Astrocyte of the cerebellum (primary cell): ENCODE measurements at regions not wholly inside any gene's neighbourhood (a gene's known extent, or its start where the extent isn't known, plus 50 kb on each side); places are given as distances from the start of the nearest gene placed in this dataset.

Experiments used
- DNase-seq: peaks from one replicate; pipeline ENCODE4 v3.0.0-alpha.2; 2011; ENCODE audit warnings: low read depth
- H3K4me3 ChIP-seq: 2 replicates; pipeline ENCODE4 v1.5.1; 2011; ENCODE audit warnings: mild to moderate bottlenecking, low read depth, low read length, moderate library complexity
- CTCF ChIP-seq: IDR thresholded peaks from 2 replicates; pipeline ENCODE4 v1.5.1; 2012; ENCODE audit warnings: low read length, low read depth, moderate library complexity, mild to moderate bottlenecking; ENCODE audit errors: missing control alignments
- in situ Hi-C: cut with HindIII; loops from 2 replicates; pipeline ENCODE4 v1.10.0; 2017; ENCODE audit warnings: low sequenced_read_pairs

- DNase-seq: no peak
- in situ Hi-C loops: loop anchor here (25.0 kb wide), 1 partner anchor 176 kb away; no protein-coding TSS in a partner anchor
- no peak for TF ChIP-seq CTCF
- no peak overlapping the region for H3K4me3 ChIP-seq
These were observed 87.7 kb upstream of the BARX2 start for GRCh38 chr11:129287920-129288319.

- in situ Hi-C loops: loop anchor here (25.0 kb wide), 1 partner anchor 175 kb away; no protein-coding TSS in a partner anchor
- no peak overlapping the region for H3K4me3 ChIP-seq
- DNase-seq: no peak
- no peak for TF ChIP-seq CTCF
These were observed 88.8 kb upstream of the BARX2 start for GRCh38 chr11:129286813-129287212.

GRCh38 chr11:129285402-129285786 is 90.3 kb upstream of the BARX2 start:
- in situ Hi-C loops: loop anchor here (25.0 kb wide), 1 partner anchor 173 kb away; no protein-coding TSS in a partner anchor
- no peak for TF ChIP-seq CTCF
- DNase-seq: no peak
- no peak overlapping the region for H3K4me3 ChIP-seq

- no peak for TF ChIP-seq CTCF
- H3K4me3 ChIP-seq: no peak overlapping the region
- in situ Hi-C loops: loop anchor here (25.0 kb wide), 1 partner anchor 171 kb away; no protein-coding TSS in a partner anchor
- DNase-seq: no peak
These were observed 91.0 kb upstream of the ARHGAP32 start for GRCh38 chr11:129283141-129283540.

- no peak for DNase-seq
- no peak for TF ChIP-seq CTCF
- H3K4me3 ChIP-seq: no peak overlapping the region
- in situ Hi-C loops: loop anchor here (25.0 kb wide), 1 partner anchor 170 kb away; no protein-coding TSS in a partner anchor
These were observed 90.5 kb upstream of the ARHGAP32 start for GRCh38 chr11:129282634-129283033.

- no peak overlapping the region for H3K4me3 ChIP-seq
- in situ Hi-C loops: loop anchor here (25.0 kb wide), 1 partner anchor 169 kb away; no protein-coding TSS in a partner anchor
- TF ChIP-seq CTCF: no peak
- DNase-seq: no peak
These were observed 89.6 kb upstream of the ARHGAP32 start for GRCh38 chr11:129281471-129282415.
